Upper lobe of left lung (tissue), 6 donors: ENCODE measurements at regions not wholly inside any gene's neighbourhood (a gene's known extent, or its start where the extent isn't known, plus 50 kb on each side); places are given as distances from the start of the nearest gene placed in this dataset.

Experiments used
- ATAC-seq, 2 donors: fragments of 200-7000 bp; cut with Tn5 transposase; one replicate each; pipeline ENCODE4 v1.9.1; 2022; ENCODE audit warnings: mild to moderate bottlenecking in 2 of 2, moderate library complexity in 2 of 2; ENCODE audit not compliant: low FRiP score in 2 of 2
- DNase-seq, 2 donors: peaks; one replicate each; pipeline ENCODE4 v3.0.0-alpha.2; 2019 to 2020
- H3K27ac ChIP-seq, 4 donors: fragments of 200-600 bp; sonication (generic); one replicate each; pipeline ENCODE4 v1.5.1; 2016 to 2019
- H3K27me3 ChIP-seq, 4 donors: fragments of 200-600 bp; sonication (generic); one replicate each; pipeline ENCODE4 v1.5.1; 2017 to 2019
- H3K36me3 ChIP-seq, 4 donors: fragments of 200-600 bp; sonication (generic); one replicate each; pipeline ENCODE4 v1.5.1; 2016 to 2019
- H3K4me1 ChIP-seq, 4 donors: fragments of 200-600 bp; sonication (generic); one replicate each; pipeline ENCODE4 v1.5.1; 2018 to 2019
- H3K4me3 ChIP-seq, 4 donors: fragments of 200-600 bp; sonication (generic); one replicate each; pipeline ENCODE4 v1.5.1; 2017 to 2019; ENCODE audit warnings: mild to moderate bottlenecking in 2 of 4, moderate library complexity in 1 of 4
- H3K9me3 ChIP-seq, 4 donors: fragments of 200-600 bp; sonication (generic); one replicate each; pipeline ENCODE4 v1.5.1; 2018 to 2019
- EP300 ChIP-seq, 4 donors: sonication (generic); formaldehyde crosslinking; IDR thresholded peaks; one replicate each; pipeline ENCODE4 v1.5.1; 2017; ENCODE audit warnings: antibody characterized with exemption in 4 of 4, control low read depth in 2 of 4
- POLR2A ChIP-seq, 4 donors: fragments of 450-650 bp; IDR thresholded peaks; one replicate each; pipeline ENCODE4 v1.5.1; 2016 to 2017; ENCODE audit warnings: antibody characterized with exemption in 4 of 4, mild to moderate bottlenecking in 2 of 4
- POLR2AphosphoS5 ChIP-seq, 2 donors: sonication (generic); formaldehyde crosslinking; IDR thresholded peaks; one replicate each; pipeline ENCODE4 v1.5.1; 2017; ENCODE audit warnings: antibody characterized with exemption in 2 of 2
- WGBS, 2 donors: methylation state at CpG; one replicate each; pipeline ENCODE4 v1.1.5; 2017 to 2018; 5-methylcytosine and 5-hydroxymethylcytosine counted together
- small RNA-seq, 4 donors: library from RNA; depleted of rRNA; stranded (forward); fragments of <200 nt; gene quantifications; one replicate each; pipeline ENCODE3, GENCODE V24; 2016
- TF ChIP-seq, protein P1 (sequence below), 6 experiments: fragments of 450-650 bp in 4 of 6; fragments of 200-600 bp in 2 of 6; sonication (generic) in 2 of 6; IDR thresholded peaks; one replicate each; pipeline ENCODE4 v1.5.1; 2016 to 2019; ENCODE audit warnings: antibody characterized with exemption in 6 of 6
- donor health status: DM: no; HTN: no; CAD: no; lungs with moderate emphysema.
- donor health status: DM: no; HTN: yes; CAD: no; lungs with severe emphysema.

DNA sequence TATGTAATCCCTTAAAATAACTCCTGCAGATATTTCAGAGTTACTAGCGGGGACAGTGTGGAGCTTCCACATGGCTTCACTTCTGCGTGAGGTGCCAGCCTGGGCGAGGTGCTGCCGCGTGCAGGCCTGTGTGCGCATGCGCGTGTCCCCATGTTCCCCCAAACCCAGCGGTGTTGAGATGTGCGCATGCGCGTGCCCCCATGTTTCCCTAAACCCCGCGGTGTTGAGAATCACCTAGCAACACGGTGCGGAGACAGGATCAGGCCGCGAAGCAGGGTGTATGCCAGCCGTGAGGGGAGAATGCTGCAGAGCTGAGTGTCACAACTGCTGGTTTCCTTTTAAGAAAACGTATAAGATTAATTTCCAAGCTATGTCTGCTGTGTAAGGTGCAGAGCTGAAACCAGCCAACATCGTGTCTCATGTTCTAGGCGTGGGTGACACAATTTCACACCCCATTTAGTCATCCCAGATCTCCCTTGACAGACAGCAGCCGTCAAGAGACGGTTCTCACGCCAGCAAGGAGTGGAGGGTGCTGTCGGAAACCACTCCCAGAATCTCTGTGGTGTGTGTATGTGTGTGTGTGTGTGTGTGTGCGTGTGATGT, 71.9 kb upstream of the ADARB2 start:
- Histone ChIP-seq H3K36me3 (no peaks in the 10 kb centered on the region), H3K27ac (no peak overlapping the region), H3K9me3 (no peaks in the 10 kb centered on the region), H3K4me3 (no peak overlapping the region), H3K4me1 (no peaks in the 10 kb centered on the region), H3K27me3 (no peaks in the 10 kb centered on the region)
- ATAC-seq (peak in 1 of 2 donors; percentile 54), DNase-seq (peak in 1 of 2 donors; percentile 80)
- WGBS, 2 donors = 88% methylated on average over 27 of the region's 27 CpGs
- TF ChIP-seq POLR2A (IDR thresholded peaks at IDR 0.05) (no peak), POLR2AphosphoS5 (IDR thresholded peaks at IDR 0.05) (no peak), EP300 (IDR thresholded peaks at IDR 0.05) (no peak)
- TF ChIP-seq, protein P1, sequence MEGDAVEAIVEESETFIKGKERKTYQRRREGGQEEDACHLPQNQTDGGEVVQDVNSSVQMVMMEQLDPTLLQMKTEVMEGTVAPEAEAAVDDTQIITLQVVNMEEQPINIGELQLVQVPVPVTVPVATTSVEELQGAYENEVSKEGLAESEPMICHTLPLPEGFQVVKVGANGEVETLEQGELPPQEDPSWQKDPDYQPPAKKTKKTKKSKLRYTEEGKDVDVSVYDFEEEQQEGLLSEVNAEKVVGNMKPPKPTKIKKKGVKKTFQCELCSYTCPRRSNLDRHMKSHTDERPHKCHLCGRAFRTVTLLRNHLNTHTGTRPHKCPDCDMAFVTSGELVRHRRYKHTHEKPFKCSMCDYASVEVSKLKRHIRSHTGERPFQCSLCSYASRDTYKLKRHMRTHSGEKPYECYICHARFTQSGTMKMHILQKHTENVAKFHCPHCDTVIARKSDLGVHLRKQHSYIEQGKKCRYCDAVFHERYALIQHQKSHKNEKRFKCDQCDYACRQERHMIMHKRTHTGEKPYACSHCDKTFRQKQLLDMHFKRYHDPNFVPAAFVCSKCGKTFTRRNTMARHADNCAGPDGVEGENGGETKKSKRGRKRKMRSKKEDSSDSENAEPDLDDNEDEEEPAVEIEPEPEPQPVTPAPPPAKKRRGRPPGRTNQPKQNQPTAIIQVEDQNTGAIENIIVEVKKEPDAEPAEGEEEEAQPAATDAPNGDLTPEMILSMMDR (IDR thresholded peaks at IDR 0.05) = no peak

GRCh38 chr10:1807924-1808323, 70.6 kb upstream of the ADARB2 start:
- DNase-seq (peak in 1 of 2 donors; percentile 70), ATAC-seq (no peak)
- Histone ChIP-seq H3K9me3 (no peaks in the 10 kb centered on the region), H3K27ac (no peak overlapping the region), H3K27me3 (no peaks in the 10 kb centered on the region), H3K4me3 (no peak overlapping the region), H3K4me1 (no peaks in the 10 kb centered on the region), H3K36me3 (no peaks in the 10 kb centered on the region)
- TF ChIP-seq POLR2A (IDR thresholded peaks at IDR 0.05) = no peak
- 84 to 90% methylated on average over 25 of the region's 25 CpGs for WGBS, 2 donors

- Histone ChIP-seq H3K27ac (no peak overlapping the region), H3K4me1 (no peaks in the 10 kb centered on the region), H3K9me3 (no peaks in the 10 kb centered on the region), H3K36me3 (no peaks in the 10 kb centered on the region), H3K27me3 (no peaks in the 10 kb centered on the region), H3K4me3 (no peak overlapping the region)
- 79 to 92% methylated on average over 2 to 9 of the region's 9 CpGs for WGBS, 2 donors
- no peak for TF ChIP-seq POLR2A (IDR thresholded peaks at IDR 0.05)
- TF ChIP-seq, protein P1 (IDR thresholded peaks at IDR 0.05) = no peak
- TF ChIP-seq POLR2AphosphoS5 (IDR thresholded peaks at IDR 0.05) = no peak
- no peak for TF ChIP-seq EP300 (IDR thresholded peaks at IDR 0.05)
- no peak for ATAC-seq
- no peak for DNase-seq
Observed at GRCh38 chr10:1807196-1807595, 69.9 kb upstream of the ADARB2 start.

- H3K27me3 ChIP-seq = no peaks in the 10 kb centered on the region
- H3K4me1 ChIP-seq = no peaks in the 10 kb centered on the region
- no peak for DNase-seq
- 78 to 97% methylated on average over 2 of the region's 2 CpGs for WGBS, 2 donors
- no peak for TF ChIP-seq POLR2A (IDR thresholded peaks at IDR 0.05)
- no peak for TF ChIP-seq POLR2AphosphoS5 (IDR thresholded peaks at IDR 0.05)
- TF ChIP-seq, protein P1 (IDR thresholded peaks at IDR 0.05) = no peak
- TF ChIP-seq EP300 (IDR thresholded peaks at IDR 0.05) = no peak
- ATAC-seq = no peak
- no peaks in the 10 kb centered on the region for H3K36me3 ChIP-seq
- no peaks in the 10 kb centered on the region for H3K9me3 ChIP-seq
- no peak overlapping the region for H3K4me3 ChIP-seq
- H3K27ac ChIP-seq = no peak overlapping the region
Observed at GRCh38 chr10:1802413-1802812, 65.1 kb upstream of the ADARB2 start.

- ATAC-seq (no peak), DNase-seq (no peak)
- H3K4me3 ChIP-seq = no peak overlapping the region
- H3K27ac ChIP-seq = no peak overlapping the region
- H3K36me3 ChIP-seq = no peaks in the 10 kb centered on the region
- no peaks in the 10 kb centered on the region for H3K4me1 ChIP-seq
- no peaks in the 10 kb centered on the region for H3K27me3 ChIP-seq
- H3K9me3 ChIP-seq = peaks cover 0 to 2% (median 0%) of the 10 kb centered on the region in 4 donors
- TF ChIP-seq, protein P1 (IDR thresholded peaks at IDR 0.05) = no peak
- no peak for TF ChIP-seq POLR2AphosphoS5 (IDR thresholded peaks at IDR 0.05)
- no peak for TF ChIP-seq EP300 (IDR thresholded peaks at IDR 0.05)
- no peak for TF ChIP-seq POLR2A (IDR thresholded peaks at IDR 0.05)
- WGBS, 2 donors = 74 to 77% methylated on average over 9 of the region's 9 CpGs
Observed at GRCh38 chr10:1788401-1788800, 51.1 kb upstream of the ADARB2 start.

Small RNA genes in the stretch of these regions (small RNA-seq; reads per million reads assigned to genes)
- gene MIR6072 (0 reads per million in 4 donors), gene RNU6-576P (0 reads per million in 4 donors), gene RNU6-889P (0 reads per million in 4 donors)
